SK-N-SH (cell line): ENCODE measurements at regions not wholly inside any gene's neighbourhood (a gene's known extent, or its start where the extent isn't known, plus 50 kb on each side); places are given as distances from the start of the nearest gene placed in this dataset.

Source experiments
- CHD2 ChIP-seq: fragments of 150-350 bp; IDR thresholded peaks from 2 replicates; pipeline ENCODE4 v1.6.1; 2018; ENCODE audit warnings: low read length; ENCODE audit not compliant: partially characterized antibody
- CTCF ChIP-seq: fragments of 200-600 bp; sonication (generic); IDR thresholded peaks from 2 replicates; pipeline ENCODE4 v1.6.1; 2017; ENCODE audit warnings: antibody characterized with exemption, mild to moderate bottlenecking, moderate library complexity
- ELF1 ChIP-seq: IDR thresholded peaks from 2 replicates; pipeline ENCODE4 v1.4.0; 2012
- EP300 ChIP-seq, 2 experiments: IDR thresholded peaks; 2 replicates each; pipeline versions ENCODE4 v1.4.0 to v1.6.1; 2012; ENCODE audit warnings: borderline replicate concordance in 1 of 2, low read depth in 1 of 2, low read length in 1 of 2
- GABPA ChIP-seq: IDR thresholded peaks from 2 replicates; pipeline ENCODE4 v1.4.0; 2012; ENCODE audit warnings: low read depth, mild to moderate bottlenecking
- POLR2AphosphoS5 ChIP-seq: IDR thresholded peaks from 2 replicates; pipeline ENCODE4 v1.6.1; 2012; ENCODE audit warnings: low read depth, low read length
- RCOR1 ChIP-seq: fragments of 150-350 bp; IDR thresholded peaks from 2 replicates; pipeline ENCODE4 v1.6.1; 2017; ENCODE audit warnings: antibody characterized with exemption, low read length
- RXRA ChIP-seq: IDR thresholded peaks from 2 replicates; pipeline ENCODE4 v1.4.0; 2012; ENCODE audit warnings: low read depth, mild to moderate bottlenecking, borderline replicate concordance
- SIN3A ChIP-seq: IDR thresholded peaks from 2 replicates; pipeline ENCODE4 v1.6.1; 2012; ENCODE audit warnings: low read depth, mild to moderate bottlenecking, low read length, moderate library complexity, borderline replicate concordance
- USF1 ChIP-seq: IDR thresholded peaks from 2 replicates; pipeline ENCODE4 v1.4.0; 2012; ENCODE audit warnings: low read depth, borderline replicate concordance
- YY1 ChIP-seq: IDR thresholded peaks from 2 replicates; pipeline ENCODE4 v1.4.0; 2012; ENCODE audit warnings: low read depth, mild to moderate bottlenecking

GRCh38 chr1:59128239-59128736, 168.6 kb upstream of the FGGY start:
- TF ChIP-seq CTCF (no peak), ELF1 (no peak), RCOR1 (no peak), EP300 (IDR thresholded peaks at IDR 0.05; ENCODE audit: borderline replicate concordance in 1 of 2, low read depth in 1 of 2, low read length in 1 of 2) (no peak), POLR2AphosphoS5 (no peak), CHD2 (no peak), RXRA (no peak), USF1 (peak; percentile 80), GABPA (no peak), SIN3A (no peak), YY1 (no peak)
